ENCODE measurements at regions not wholly inside any gene's neighbourhood (a gene's known extent, or its start where the extent isn't known, plus 50 kb on each side); places are given as distances from the start of the nearest gene placed in this dataset.
A peak's percentile ranks its signal among the peaks of the same experiment; 100 is the strongest.
"Not testable (repeated sequence)": the region's sequence is repeated elsewhere in the genome, so short reads cannot be mapped to it uniquely, and the experiment has no call there.

DNA sequence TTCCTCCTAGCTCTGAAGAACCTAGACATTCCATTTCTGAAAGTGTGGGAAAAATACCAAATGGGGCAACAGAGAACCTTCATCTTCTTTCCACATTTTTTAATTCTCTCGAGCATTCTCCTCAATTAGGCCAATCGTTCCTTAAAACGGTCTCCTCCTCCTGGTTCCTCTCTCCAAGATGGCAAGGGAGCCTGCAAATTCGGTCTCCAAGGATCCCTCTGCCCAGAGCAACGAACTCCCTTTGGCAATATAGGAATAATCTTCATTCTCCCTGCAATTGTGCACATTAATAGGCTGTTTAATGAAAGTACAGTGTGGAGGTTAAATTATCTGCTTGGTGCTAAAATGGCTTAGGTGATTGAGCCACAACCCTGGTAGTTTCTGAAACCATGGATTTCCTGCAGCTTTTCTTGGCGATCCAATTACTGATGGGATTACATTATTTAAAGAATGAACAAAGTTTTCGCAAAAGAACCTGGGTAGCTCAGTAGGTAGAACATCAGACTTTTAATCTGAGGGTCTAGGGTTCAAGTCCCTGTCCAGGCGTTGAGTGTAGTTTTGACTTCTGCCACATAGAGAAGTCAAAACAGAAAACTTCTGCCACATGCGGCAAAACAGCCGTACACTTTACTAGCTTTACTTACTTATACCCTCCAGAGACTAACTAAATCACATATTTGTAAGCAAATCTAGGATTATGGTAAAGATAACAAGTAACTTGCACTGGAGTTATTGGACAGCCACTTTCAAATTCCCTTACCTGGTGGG is 102.9 kb upstream of the ZNF184 start:
- DNase-seq, result no peak

- DNase-seq, result no peak
Measured at GRCh38 chr6:27568226-27568897, 95.5 kb upstream of the ZNF184 start.

GRCh38 chr6:27565839-27566779 is 93.2 kb upstream of the ZNF184 start:
- DNase-seq, result no peak

- DNase-seq, result no peak
Measured at GRCh38 chr6:27562027-27562410, 89.1 kb upstream of the ZNF184 start.

DNA sequence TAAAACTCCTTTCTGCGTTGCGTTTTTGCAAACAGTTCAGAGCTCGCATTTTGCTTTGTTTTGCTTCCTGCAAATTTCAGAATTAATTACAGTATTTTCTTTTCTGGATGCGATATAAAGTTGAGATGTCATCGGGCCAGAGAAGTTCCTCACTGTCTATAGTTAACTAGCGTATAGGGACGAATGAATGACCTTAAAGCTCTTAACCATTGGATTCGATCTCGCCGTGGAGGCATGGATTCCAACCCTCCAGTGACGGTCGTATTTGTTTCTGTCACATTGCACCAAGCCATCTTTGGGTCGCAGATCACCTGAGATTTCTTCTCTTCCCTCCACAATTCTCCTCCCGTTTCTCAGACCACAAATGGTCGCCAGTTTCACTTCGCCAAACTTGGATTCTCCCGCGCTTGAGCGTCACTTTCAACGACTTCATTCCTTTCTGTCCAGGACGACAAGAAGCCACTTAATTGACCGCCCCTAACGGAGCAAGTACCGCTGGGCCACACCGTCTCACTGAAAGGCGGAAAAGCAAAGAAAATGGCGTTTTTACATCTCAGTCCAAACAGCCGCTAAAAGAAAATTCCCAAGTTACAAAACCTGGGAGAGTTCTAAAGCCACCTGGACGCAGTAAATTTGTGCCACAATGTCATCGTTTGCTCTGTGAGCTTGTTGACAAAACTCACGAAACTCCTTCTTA is 85.3 kb upstream of the ZNF184 start:
- DNase-seq, result no peak

DNA sequence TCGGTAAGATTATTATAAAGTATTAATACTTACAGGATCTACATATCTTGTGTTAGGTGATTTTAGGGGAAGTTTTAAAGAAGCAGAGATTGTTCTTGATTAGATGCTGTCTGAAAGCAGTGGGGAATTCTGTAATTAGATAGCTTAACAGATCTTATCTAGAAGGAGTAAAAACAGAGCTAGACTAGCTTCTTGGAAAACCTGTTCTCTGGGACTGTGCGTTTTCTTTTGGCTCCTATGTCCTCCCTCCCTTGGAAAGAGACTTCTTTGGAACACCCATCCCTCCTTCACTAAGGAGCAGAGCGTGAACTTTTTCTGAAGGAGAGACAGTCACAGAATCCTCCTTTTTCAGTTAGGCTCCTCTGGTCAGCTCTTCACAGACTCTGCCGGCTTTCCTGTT is 83.5 kb upstream of the ZNF184 start:
- DNase-seq, result no peak

- DNase-seq, result no peak
Measured at GRCh38 chr6:27553123-27553904, 80.4 kb upstream of the ZNF184 start.

- DNase-seq, result no peak
Measured at GRCh38 chr6:27551607-27552006, 78.7 kb upstream of the ZNF184 start.

DNA sequence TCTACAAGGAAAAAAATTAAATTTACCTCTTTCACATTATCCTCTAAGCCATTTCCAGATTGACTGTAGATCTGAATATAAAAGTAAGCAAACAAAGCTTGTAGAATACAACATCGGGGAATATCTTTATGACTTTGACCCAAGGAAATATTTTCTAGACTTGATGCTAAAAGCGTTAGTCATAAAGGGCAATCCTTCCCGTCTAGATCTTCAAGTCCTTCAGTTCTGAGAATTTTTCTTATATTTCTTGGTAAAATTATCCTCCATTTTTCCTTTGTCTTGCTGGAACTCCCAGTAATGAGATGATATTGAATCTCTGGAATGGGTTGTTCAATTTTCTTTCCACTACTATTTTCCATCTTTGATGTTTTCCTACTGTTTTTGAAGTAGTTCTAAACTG is 77.8 kb upstream of the ZNF184 start:
- no peak for DNase-seq

GRCh38 chr6:27549241-27549598 is 76.3 kb upstream of the ZNF184 start:
- DNase-seq, result not testable (repeated sequence)

- DNase-seq, result no peak
Measured at GRCh38 chr6:27547157-27548075, 74.5 kb upstream of the ZNF184 start.

GRCh38 chr6:27546522-27546921 is 73.6 kb upstream of the ZNF184 start:
- DNase-seq, result no peak

GRCh38 chr6:27545271-27546046 is 72.6 kb upstream of the ZNF184 start:
- peak; percentile 12 for DNase-seq

DNA sequence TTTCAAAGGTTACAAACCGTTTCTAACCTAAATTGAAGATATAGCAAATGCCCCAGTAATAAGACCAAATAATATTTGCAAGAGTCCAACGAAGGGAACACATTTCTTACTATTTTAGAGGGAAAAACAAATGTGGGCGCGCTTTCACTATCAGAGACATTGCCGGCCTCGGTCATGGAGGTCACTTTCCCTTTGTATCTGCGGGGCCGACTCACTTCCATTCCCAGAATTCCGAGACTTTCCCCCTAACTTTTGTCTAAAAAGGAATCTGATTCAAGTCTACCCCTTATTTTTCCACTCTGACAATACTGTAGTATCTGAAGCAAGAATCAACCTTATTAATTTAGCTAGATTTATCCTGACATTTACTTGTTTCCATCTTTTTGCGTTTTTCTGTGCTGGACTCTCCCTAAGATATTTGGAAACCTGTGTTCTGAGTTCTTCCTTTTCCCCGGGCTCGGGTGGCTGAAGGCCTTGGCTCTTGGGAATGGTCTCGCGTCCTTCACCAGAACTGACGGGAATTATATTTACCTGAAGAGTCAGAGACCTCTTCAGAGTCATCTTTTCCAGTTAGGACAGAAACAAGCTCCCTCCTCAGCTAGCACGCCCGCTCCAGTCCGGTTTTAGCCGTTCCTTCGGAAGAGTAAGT is 71.8 kb upstream of the ZNF184 start:
- DNase-seq, result no peak

GRCh38 chr6:27544135-27544534 is 71.2 kb upstream of the ZNF184 start:
- DNase-seq, result not testable (repeated sequence)

DNA sequence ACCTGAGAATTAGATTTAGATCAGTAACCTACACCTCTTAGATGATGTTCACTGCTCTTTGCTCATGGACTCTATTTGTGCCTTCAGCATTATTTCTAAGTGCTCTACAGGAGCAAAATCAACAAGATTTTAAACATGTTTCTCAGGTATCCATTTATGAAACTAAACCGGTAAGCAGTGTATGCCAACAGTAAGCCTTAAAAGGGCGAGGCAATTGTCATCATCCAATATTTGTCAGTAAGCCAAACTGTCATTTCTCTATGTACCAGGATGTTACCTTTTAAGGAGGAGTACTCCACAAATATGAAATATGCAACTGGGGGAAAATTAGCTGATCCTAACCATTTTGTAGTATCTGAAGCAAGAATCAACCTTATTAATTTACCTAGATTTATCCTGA is 69.6 kb upstream of the ZNF184 start:
- no peak for DNase-seq

DNA sequence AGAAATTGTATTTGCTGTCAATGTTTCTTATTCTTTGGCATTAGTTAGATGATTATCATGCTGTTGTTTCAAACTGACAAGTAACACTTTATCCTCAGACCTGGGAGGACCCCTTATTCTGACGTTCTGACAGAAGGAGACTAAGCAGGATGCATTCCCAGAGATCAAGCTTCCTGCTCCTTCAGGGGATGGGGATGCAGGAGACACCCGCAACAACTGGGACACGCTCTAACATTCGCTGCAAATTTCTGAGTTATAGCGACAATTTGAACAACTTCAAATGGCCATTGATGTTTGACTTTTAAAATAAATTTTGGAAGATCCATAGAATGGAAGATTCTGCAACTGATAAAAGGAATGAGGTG is 69.0 kb upstream of the ZNF184 start:
- DNase-seq, result no peak

DNA sequence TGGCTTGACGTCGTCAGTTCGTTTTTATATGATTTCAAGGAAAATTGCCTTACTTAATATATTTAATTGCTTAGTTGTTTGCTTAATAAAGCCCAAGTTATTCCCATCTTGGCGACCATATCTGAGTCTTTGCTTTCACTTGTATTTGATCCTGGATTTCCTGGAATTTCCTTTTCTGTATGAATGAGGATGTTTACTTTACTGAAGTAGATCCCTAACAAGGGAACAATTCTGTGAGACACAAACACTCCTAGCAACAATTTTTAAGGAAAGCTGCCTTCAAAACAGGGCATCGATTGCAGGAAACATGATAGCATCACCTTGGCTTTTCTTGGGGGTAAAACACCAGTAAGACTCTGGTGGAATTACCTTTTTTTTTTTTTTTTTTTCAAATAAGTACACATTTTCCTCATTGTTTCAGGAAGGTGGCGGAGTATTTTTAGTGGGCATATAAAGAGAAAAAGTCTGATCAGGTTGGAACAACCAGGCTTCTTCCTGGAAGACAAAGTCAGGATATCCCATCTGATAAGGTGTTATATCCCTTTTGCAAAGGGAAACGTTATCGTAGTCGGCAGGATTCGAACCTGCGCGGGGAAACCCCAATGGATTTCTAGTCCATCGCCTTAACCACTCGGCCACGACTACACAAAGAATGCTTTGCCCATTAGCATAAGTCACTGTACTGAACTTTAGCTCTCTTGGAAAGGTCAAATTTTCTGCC is 68.5 kb upstream of the ZNF184 start:
- DNase-seq, result no peak

- no peak for DNase-seq
Measured at GRCh38 chr6:27539551-27539950, 66.6 kb upstream of the ZNF184 start.
